ENCODE measurements at regions not wholly inside any gene's neighbourhood (a gene's known extent, or its start where the extent isn't known, plus 50 kb on each side); places are given as distances from the start of the nearest gene placed in this dataset.

DNA sequence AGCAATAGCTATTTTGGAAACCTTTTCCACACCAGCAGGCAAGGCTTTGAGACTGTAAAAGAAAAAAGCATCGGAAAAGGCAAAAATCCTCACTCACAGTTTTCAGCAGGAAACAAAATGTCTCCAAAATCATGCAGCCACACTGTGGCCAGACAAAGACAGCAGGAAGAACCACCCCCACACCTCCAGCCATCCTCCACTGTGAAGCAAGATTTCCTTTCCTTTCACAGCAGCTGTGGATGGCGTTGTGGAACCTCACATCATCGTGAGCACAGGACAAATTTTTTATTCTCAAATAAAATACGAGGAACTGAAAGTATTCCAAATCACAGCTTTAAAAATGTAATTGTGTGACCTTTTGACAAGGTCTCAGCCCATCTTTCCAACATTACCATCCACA is 351.7 kb upstream of the NOCT start:
- Histone ChIP-seq H3K9me3 (no peaks in the 10 kb centered on the region), H3K4me1 (no peaks in the 10 kb centered on the region), H3K36me3 (no peaks in the 10 kb centered on the region), H3K27me3 (no peaks in the 10 kb centered on the region), H3K27ac (no peak overlapping the region), H3K4me3 (no peak overlapping the region)
- DNase-seq (ENCODE audit: low spot score in 2 of 2) = no peak
- no peak for TF ChIP-seq POLR2AphosphoS5 (IDR thresholded peaks at IDR 0.05)
- TF ChIP-seq, protein P1, sequence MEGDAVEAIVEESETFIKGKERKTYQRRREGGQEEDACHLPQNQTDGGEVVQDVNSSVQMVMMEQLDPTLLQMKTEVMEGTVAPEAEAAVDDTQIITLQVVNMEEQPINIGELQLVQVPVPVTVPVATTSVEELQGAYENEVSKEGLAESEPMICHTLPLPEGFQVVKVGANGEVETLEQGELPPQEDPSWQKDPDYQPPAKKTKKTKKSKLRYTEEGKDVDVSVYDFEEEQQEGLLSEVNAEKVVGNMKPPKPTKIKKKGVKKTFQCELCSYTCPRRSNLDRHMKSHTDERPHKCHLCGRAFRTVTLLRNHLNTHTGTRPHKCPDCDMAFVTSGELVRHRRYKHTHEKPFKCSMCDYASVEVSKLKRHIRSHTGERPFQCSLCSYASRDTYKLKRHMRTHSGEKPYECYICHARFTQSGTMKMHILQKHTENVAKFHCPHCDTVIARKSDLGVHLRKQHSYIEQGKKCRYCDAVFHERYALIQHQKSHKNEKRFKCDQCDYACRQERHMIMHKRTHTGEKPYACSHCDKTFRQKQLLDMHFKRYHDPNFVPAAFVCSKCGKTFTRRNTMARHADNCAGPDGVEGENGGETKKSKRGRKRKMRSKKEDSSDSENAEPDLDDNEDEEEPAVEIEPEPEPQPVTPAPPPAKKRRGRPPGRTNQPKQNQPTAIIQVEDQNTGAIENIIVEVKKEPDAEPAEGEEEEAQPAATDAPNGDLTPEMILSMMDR (IDR thresholded peaks at IDR 0.05) = no peak
- TF ChIP-seq POLR2A (IDR thresholded peaks at IDR 0.05) = no peak
- intact Hi-C loops (cut with DNase I; ENCODE audit: low total_unique reads) = no loop called here

DNA sequence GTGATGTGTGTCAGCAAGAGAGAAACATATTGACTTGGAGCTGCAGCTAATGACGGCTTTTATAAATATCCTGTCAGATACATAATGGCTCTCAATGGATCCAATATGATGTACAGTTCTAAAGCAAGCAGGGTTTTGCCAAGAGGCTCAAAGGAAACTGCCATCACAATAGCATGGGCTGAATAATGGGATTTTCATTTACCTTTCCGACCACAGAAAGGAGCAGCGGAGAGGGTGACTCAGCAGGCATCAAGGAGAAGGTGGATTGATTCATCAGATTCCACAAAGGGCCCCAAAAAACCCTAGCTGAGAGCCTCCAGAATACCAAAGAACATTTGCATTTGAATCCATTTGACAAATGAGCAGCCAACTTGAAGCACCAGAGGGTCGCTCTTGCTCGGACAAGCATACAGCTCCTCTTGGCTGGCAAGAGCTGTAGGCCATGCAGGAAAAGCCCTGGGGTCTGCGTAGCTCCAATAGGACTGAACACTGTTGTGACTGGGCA is 355.7 kb upstream of the NOCT start:
- Histone ChIP-seq H3K9me3 (no peaks in the 10 kb centered on the region), H3K27me3 (no peaks in the 10 kb centered on the region), H3K36me3 (no peaks in the 10 kb centered on the region), H3K4me1 (no peaks in the 10 kb centered on the region), H3K4me3 (no peak overlapping the region), H3K27ac (no peak overlapping the region)
- DNase-seq (ENCODE audit: low spot score in 2 of 2) = no peak
- intact Hi-C loops (cut with DNase I; ENCODE audit: low total_unique reads) = no loop called here
- TF ChIP-seq POLR2A (IDR thresholded peaks at IDR 0.05) = no peak
- TF ChIP-seq, protein P1 (IDR thresholded peaks at IDR 0.05) = no peak
- no peak for TF ChIP-seq POLR2AphosphoS5 (IDR thresholded peaks at IDR 0.05)

DNA sequence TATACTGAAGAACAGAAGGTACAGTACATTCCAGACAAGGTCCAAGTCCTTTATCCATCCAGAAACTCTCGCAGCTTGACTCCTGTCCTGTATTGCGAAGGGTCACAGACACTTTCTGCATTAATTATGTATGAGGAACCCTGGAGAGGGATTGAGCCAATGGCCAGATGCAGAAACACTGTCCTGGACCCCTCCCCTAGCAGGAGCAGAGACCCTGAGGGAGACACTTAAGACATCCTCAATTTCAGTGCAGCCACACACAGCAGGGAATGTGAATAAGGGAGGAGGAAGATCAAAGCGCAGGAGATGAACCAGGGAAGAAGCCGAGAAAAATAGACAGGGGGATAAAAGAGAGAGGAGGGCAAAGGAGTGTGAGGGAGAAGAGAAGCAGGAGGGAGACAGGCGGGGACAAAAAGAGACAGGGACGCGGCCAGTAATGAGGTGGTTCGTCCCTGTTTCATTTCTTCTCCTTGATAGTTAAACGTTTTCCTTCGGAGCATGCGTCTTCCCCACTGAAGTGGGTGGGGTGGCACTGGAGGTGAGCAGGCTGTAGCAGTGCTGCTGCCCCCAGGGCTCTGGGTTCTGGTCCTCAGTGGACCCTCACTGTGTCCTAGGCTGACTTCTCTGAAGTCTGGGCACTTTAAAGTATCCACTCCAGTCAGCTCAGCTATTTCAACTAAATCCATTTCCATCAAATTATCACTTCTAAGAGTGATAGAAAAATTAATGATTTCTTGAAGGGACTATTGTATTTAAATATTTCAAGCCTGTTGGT is 356.4 kb upstream of the NOCT start:
- no peaks in the 10 kb centered on the region for H3K27me3 ChIP-seq
- H3K36me3 ChIP-seq = no peaks in the 10 kb centered on the region
- no peak for DNase-seq (ENCODE audit: low spot score in 2 of 2)
- intact Hi-C loops (cut with DNase I; ENCODE audit: low total_unique reads) = no loop called here
- H3K4me1 ChIP-seq = no peaks in the 10 kb centered on the region
- no peak for TF ChIP-seq POLR2AphosphoS5 (IDR thresholded peaks at IDR 0.05)
- TF ChIP-seq POLR2A (IDR thresholded peaks at IDR 0.05) = no peak
- TF ChIP-seq, protein P1 (IDR thresholded peaks at IDR 0.05) = no peak
- H3K27ac ChIP-seq = no peak overlapping the region
- H3K4me3 ChIP-seq = no peak overlapping the region
- H3K9me3 ChIP-seq = no peaks in the 10 kb centered on the region

DNA sequence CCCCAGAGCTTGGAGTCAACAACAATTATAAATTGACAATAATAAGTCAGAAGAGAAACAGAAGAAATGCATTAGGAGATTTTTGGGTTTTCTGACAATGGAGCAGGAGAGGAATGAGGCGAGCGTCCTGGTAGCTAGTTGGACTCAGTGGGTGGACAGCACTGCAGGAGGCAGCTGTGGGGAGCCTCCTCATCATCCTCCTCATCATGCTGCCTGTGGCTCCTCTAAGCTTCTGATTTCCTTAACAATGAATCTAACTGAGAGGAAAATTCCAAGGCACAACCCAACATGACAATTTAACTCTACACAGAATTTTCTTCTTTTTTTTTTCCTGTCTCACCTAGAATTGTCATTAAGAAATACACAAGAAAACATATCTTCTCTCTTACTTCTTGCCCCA is 357.1 kb upstream of the NOCT start:
- Histone ChIP-seq H3K4me1 (no peaks in the 10 kb centered on the region), H3K27ac (no peak overlapping the region), H3K9me3 (no peaks in the 10 kb centered on the region), H3K36me3 (no peaks in the 10 kb centered on the region), H3K27me3 (no peaks in the 10 kb centered on the region), H3K4me3 (no peak overlapping the region)
- TF ChIP-seq POLR2AphosphoS5 (IDR thresholded peaks at IDR 0.05) = no peak
- TF ChIP-seq, protein P1 (IDR thresholded peaks at IDR 0.05) = no peak
- no peak for TF ChIP-seq POLR2A (IDR thresholded peaks at IDR 0.05)
- intact Hi-C loops (cut with DNase I; ENCODE audit: low total_unique reads) = no loop called here
- DNase-seq (ENCODE audit: low spot score in 2 of 2) = no peak

DNA sequence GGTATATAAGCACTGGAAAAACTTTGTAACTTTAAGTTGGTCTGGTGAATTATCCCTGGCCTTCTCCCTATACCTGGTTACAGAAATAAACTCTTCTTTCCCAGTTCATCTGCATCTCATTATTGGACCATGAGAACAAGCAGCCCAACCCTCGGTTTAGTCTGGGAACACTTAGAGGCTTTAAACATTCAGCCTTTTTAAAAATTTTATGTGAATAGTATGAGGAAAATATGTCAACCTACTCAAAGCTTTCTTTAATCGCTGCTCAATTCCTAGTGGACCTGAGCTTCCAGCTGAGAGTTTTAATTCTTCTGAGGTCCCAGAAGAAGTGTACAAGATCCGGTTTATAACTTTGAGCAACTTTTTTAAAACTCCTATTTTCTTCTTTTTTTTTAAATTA is 358.6 kb upstream of the NOCT start:
- Histone ChIP-seq H3K4me3 (no peak overlapping the region), H3K4me1 (no peaks in the 10 kb centered on the region), H3K9me3 (no peaks in the 10 kb centered on the region), H3K27ac (no peak overlapping the region), H3K27me3 (no peaks in the 10 kb centered on the region), H3K36me3 (no peaks in the 10 kb centered on the region)
- DNase-seq (ENCODE audit: low spot score in 2 of 2) = no peak
- intact Hi-C loops (cut with DNase I; ENCODE audit: low total_unique reads) = no loop called here
- TF ChIP-seq, protein P1 (IDR thresholded peaks at IDR 0.05) = no peak
- TF ChIP-seq POLR2A (IDR thresholded peaks at IDR 0.05) (no peak), POLR2AphosphoS5 (IDR thresholded peaks at IDR 0.05) (no peak)
